K562 (cell line): ENCODE measurements at regions not wholly inside any gene's neighbourhood (a gene's known extent, or its start where the extent isn't known, plus 50 kb on each side); places are given as distances from the start of the nearest gene placed in this dataset.

ENCODE experiments used
- FOXP4 ChIP-seq: sonication (generic); formaldehyde crosslinking; IDR thresholded peaks from 2 replicates; pipeline ENCODE4 v1.8.0; 2022; ENCODE audit warnings: mild to moderate bottlenecking, missing genetic modification reagents, borderline replicate concordance
- HBP1 ChIP-seq: fragments of 450-650 bp; formaldehyde crosslinking; IDR thresholded peaks from 2 replicates; pipeline ENCODE4 v1.4.0; 2022; ENCODE audit warnings: missing genetic modification characterization
- ZFX ChIP-seq: sonication (generic); formaldehyde crosslinking; IDR thresholded peaks from 2 replicates; pipeline ENCODE4 v1.8.0; 2022; ENCODE audit warnings: mild to moderate bottlenecking, missing genetic modification reagents, moderate library complexity

DNA sequence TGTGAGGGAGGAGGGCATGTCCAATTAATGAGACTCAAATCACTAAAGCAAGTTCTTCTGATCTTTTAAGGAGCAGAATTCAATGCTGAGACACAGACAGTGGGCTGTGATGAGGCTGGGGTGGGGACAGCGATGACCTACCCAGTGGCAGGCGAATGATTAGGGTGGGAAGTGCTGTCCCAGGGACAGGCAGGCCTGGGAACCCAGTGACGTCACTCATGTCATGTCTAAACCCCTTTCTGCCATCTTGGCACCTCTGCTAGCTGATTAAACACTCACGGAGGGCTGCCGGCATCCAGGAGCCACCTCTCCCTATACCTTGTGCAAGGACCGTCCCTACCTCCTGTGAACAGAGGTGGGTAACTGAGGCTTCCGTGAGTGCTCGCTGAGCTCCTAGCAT is 1235.2 kb downstream of the TBC1D22A start:
- no peak for TF ChIP-seq ZFX (CRISPR knock-in tag)
- no peak for TF ChIP-seq FOXP4 (CRISPR knock-in tag)
- TF ChIP-seq HBP1 (CRISPR knock-in tag): no peak
